AG10803 (cell line): ENCODE measurements at regions not wholly inside any gene's neighbourhood (a gene's known extent, or its start where the extent isn't known, plus 50 kb on each side); places are given as distances from the start of the nearest gene placed in this dataset.
A peak's percentile ranks its signal among the peaks of the same experiment; 100 is the strongest.

Experiments used
- DNase-seq: peaks from one replicate; pipeline ENCODE4 v3.0.0; 2010; ENCODE audit warnings: low read depth
- H3K4me3 ChIP-seq: 2 replicates; pipeline ENCODE4 v1.5.1; 2011; ENCODE audit warnings: mild to moderate bottlenecking, low read length, control low read depth
- CTCF ChIP-seq: conservative IDR thresholded peaks from 2 replicates; pipeline ENCODE4 v1.5.1; 2011; ENCODE audit warnings: mild to moderate bottlenecking, low read length, control low read depth, inconsistent platforms

GRCh38 chr2:130264501-130264900, 66.3 kb upstream of the TUBA3E start:
- no peak overlapping the region for H3K4me3 ChIP-seq
- TF ChIP-seq CTCF, result no peak

GRCh38 chr2:130264046-130264445, 65.8 kb upstream of the TUBA3E start:
- no peak for DNase-seq
- no peak for TF ChIP-seq CTCF
- no peak overlapping the region for H3K4me3 ChIP-seq

More at GRCh38 chr2:130264501-130264900, 66.3 kb upstream of the TUBA3E start:
- DNase-seq, result no peak

GRCh38 chr2:130263606-130264005, 65.4 kb upstream of the TUBA3E start:
- no peak for TF ChIP-seq CTCF
- DNase-seq, result no peak
- no peak overlapping the region for H3K4me3 ChIP-seq

GRCh38 chr2:130261970-130262760, 63.9 kb upstream of the TUBA3E start:
- no peak for TF ChIP-seq CTCF
- H3K4me3 ChIP-seq, result no peak overlapping the region
- DNase-seq, result peak; percentile 10

GRCh38 chr2:130261099-130261498, 62.9 kb upstream of the TUBA3E start:
- no peak for DNase-seq
- no peak overlapping the region for H3K4me3 ChIP-seq
- TF ChIP-seq CTCF, result no peak

- no peak for DNase-seq
- no peak for TF ChIP-seq CTCF
- no peak overlapping the region for H3K4me3 ChIP-seq
Observed at GRCh38 chr2:130259594-130259993, 61.4 kb upstream of the TUBA3E start.

- no peak for DNase-seq
- H3K4me3 ChIP-seq, result no peak overlapping the region
- no peak for TF ChIP-seq CTCF
Observed at GRCh38 chr2:130258356-130258755, 60.1 kb upstream of the TUBA3E start.
